HG02840 (cell line): ENCODE measurements at regions not wholly inside any gene's neighbourhood (a gene's known extent, or its start where the extent isn't known, plus 50 kb on each side); places are given as distances from the start of the nearest gene placed in this dataset.

Experiments
- ATAC-seq: cut with Tn5 transposase; IDR thresholded peaks from one replicate; pipeline ENCODE4 v1.9.1; 2021; ENCODE audit warnings: mild to moderate bottlenecking, moderate library complexity, moderate number of reproducible peaks; ENCODE audit not compliant: unreplicated experiment, low FRiP score

DNA sequence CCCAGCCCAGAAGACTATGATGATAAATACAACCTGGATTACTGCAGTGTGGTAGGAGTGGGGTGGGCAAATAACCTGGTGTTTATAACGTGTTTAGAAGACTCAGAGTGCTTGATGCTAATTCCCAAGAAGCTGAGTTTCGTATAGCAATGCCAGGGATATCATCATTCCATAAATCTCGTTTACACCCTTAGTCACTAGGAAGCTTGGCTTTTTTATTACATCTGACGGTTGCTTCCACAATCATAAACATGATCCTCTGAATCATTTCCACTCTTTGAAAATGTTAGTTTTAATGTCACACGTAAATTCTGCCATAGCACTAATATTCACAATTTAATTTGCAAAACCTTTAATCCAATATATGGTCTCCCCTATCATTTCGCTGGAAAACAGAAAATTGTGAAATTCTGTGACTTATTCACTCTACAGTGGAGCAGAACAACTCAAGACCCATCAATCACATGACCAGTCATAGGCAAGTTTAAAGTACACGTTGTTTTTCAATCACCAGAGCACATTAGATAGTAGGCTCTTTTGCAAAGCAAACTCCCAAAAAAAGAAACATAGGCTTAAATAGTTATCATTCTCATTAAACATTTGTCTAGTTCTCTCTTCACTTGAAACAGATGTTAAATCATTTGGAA, 321.0 kb downstream of the LTN1 start:
- ATAC-seq, result no peak

DNA sequence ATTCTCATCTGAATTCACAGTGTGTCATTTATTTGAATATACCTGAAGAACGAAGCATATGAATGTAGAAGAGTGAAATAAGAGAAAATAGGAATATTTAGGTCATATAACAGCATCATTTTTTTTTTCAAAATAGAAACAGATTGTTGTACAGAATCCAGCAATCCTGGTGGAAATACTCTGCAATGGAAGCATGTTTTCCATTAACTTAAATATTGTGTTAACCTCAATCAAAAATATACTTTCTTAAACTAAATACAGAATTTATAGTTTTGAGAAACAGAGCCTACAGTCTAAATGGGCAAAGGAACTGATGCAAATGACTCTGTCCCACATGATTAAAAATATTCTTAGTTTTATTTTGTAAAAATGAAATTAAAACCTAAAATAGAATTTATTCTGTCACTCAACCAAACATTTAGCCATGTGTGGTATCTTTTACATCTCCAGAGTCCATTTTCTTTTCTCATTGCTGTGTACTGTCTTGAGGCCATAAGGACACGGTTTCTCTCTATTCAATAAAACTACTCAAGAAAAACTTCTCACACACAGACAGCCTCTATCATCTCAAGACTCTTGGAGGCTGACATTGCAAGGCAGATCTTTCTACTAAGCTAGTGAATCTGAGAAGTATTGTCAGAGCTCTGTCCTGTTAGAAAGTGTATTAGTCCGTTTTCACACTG, 322.6 kb downstream of the LTN1 start:
- ATAC-seq, result no peak

DNA sequence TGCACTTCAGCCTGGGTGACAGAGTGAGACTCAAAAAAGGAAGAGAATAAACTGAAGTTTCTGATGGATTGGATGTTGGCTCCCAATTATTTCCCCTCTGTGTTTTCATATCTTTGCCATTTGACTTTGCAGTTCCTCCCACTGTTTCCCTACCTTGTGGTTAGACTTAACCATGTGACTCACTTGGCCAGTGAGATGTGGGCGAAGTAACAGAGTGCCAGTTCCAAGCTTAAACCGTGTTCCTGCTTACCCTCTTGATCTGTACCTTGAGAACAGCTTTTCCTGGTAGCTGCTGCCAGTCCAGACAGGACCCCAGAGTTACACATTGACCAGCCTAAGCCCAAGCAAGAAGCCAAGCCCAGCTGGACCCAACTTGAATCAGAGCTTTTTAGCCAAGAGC, 323.4 kb downstream of the LTN1 start:
- no peak for ATAC-seq

DNA sequence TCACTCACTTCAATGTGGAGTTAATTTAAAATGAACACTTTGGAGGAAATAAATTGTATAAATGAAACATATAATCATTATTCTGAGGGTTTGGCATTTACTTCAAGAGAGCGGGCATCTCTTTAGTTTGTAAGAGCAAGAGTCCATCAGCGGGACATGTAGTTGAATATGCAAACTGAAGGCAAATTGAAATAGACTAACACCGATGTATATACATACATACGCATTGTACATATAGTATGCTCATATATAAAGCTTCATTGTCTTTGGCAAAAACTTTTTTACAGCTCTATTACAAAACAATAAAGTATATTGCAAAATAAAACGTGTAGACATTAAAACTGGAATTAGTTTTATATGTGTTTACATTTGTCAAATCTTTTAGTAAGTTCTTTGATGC, 328.9 kb downstream of the LTN1 start:
- ATAC-seq, result no peak

DNA sequence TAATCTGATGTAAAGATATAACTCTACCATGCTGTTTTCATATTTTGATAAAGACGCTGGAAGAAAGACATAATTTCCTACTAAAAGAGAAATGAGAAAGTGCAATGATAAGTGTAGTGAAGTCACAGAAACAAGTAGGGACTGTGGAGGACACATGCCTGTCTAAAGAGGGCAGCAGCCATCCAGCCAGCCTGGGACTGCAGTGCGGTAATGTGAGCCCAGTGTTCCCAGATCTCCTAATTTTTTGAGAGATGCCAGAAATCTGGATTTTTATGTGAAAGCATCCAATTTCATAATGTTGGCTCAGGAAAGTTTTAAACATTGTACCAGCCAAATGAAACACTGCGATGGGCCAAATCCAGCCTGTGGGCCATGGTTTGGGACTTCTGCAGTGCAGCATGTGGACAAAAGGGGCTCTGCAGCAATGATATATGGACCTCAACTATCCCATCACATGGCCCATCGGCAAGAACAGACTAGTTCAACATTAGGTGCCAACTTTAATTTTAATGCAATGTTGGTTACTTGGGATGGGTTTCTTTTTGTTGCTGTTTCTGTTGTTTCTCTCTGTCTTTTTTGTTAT, 329.5 kb downstream of the LTN1 start:
- ATAC-seq, result no peak

DNA sequence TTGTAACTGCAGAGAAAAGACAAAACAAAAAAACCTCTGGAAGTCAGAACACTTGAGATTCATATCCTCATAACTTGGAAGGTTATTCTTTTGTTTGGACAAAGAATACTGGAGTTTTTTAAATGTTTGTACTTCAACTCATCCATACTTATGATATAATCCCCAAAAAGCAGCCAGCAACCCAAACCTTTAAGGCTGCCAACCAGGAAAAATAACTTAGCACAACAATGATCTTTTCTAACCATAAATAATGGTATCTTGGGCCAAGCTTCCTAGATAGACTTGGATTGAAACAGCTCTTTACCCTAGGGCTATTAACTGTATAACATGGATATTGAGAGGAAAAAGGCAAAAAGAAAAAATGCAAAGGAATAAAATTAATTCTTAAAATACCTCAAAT, 335.1 kb downstream of the LTN1 start:
- ATAC-seq, result no peak

DNA sequence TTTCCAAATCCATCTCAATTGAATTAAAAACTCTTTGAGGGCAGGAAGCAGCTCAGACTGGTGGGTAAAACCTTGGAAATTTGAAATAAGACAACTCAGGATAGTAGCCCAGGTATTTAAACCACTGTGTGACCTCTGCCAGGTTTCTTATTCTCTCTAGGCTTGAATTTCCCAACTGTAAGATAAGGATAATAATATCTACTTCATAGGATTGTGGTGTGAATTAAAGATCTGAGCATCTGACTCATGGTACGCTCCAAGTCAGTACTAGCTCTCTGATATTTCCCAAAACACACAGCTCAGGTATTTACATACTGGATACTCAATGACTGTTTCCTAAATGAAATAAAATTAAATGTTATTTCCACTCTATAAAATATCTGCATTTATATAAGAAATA, 337.2 kb downstream of the LTN1 start:
- no peak for ATAC-seq

DNA sequence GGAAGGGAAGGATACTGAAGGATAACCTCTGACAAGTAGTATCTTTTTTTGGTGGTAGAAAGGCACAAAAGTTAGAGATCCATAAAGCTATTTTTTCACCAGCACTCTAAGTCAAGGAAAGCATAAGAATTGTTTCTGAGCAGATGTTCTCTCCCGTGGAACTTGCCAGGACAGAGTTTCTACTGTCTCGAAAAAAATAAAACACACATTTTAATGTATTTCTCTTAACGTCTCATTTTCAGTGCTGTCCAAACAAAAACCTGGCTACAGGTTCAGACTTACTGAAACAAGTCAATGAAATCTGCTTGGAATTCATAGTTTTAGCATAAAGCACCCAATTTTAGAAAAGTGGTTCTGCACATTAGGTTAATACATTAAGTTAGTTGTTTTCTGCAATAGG, 338.3 kb downstream of the LTN1 start:
- no peak for ATAC-seq

DNA sequence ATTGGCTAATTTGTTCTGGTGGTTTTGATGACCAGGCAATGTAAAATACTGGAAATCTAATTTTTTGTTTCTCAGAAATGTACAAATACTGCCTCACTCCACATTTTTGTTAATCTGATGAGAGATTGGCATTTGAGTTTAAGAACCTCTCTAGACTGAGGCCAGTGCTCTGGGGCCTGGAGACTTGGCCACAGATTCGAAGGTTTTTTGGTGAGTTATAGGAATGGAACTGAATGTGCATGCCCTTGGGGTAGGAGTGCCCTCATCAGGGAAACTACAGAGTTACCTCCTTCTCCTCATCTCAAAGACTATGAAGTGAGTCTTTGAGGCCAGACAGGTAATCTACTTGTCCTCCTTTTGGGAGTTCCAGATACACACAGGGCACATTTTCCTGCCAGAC, 347.9 kb downstream of the LTN1 start:
- no peak for ATAC-seq

DNA sequence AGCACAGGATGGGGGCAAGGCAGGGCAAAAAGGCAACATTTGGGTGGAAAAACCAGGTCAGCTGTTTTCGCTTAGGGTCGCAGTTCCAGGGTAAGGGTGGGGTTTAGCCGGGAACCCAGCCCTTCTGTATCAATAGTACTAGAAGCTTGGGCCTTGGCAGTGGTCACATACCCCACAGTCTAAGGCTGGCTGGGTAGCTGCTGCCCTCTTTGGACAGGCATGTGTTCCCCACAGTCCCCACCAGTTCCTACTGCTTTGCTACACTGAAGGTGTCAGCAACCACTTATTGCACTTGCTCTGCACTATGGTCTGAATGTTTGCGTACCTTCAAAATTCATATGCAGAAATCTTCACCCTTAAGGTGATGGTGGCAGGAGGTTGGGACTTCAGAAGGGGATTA, 349.8 kb downstream of the LTN1 start:
- ATAC-seq, result no peak

DNA sequence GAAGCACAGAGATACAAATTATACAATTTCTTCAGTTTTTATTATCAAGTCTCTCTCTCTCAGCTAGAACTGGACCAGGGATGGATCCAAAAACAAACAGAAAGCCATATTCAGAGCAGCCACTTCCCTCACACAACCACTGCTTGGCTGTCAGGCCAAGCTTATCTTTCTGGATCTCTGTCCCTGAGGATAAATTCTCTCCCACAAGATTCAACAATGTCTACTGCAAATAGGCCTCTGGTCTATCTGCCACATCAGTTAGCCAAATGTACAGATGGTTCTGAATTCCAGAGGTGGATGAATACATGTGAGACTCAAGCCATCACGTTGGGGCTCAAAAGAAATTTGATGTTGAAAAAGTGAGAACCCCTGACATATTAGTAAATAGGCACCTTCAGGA, 350.9 kb downstream of the LTN1 start:
- ATAC-seq, result no peak

DNA sequence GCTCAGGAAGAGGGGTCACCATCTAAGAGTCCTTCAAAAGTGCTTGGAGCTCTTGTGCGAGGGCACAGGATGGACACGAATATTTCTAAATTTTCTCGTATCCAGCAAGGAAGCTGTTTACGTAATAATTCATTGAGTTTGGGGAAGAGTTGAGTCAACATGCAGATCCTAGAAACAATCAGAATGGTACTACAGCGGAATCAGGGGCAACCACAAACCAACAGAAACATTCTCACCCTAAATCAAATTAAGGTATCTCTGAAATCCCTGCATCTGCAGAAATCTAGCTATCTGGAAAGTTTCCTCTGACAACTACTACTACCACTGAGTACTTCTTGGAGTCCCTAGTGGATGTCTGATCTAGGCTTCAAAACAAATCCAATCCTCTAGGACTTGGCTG, 352.4 kb downstream of the LTN1 start:
- no peak for ATAC-seq

DNA sequence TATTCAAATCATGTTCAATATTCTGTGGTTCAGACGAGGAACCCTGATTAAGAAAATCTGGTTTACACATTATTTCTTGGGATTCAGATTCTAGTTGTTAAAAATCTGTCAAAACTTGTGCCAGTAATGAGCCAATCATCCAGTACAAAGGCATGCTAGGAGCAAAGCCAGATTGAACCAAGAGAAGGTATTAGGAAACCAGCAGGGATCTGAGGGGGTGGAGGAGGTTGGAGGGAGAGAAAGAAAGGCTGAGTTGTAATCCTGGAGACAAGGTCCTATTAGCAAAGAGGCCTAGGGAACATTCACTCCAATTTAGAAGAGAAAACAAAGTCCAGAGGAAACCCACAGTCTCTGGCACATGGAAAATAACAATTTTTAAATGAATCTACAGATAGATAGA, 352.9 kb downstream of the LTN1 start:
- ATAC-seq, result no peak

DNA sequence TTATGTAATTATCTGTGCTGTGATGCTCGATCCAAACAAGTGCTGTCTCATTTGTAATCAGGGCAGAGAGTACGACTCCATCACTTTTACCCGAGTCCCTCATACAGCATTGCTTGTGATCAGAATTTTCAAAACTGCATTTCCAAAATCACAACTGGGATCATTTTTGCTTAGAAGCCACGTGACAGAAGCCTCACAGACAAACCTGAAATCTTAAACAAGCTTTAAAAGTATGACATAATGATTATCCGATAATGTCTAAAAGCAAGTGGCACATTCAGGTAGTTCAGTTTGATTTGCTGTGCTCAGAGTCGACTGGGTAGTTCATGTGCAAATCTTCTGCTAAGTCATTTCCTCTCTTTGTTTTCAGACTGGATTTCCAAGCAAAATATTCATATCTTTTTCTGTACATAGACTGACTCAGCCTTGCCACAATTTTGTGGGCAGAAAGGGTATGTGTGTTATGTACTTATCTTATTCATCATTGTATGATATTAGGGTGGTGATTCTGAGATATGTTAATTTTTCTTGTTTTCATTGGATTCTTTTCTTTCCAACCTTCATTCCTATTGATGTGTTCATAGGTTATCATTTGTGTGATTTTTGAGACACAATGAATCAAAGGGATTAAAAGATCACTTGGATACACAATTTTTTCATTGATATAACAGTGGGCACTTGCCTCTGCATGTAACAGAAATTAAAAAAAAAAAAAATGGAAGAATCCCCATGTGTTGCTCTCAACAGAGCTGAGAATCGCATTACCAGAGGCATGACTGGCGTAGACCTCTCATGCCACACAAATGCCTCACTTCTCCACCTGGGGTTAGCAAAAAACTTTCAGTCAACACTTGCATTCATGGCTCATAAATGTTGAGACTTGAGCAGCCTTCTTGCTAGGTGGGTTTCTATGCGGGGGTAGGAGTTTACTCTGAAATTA, 355.7 kb downstream of the LTN1 start:
- ATAC-seq, result no peak

DNA sequence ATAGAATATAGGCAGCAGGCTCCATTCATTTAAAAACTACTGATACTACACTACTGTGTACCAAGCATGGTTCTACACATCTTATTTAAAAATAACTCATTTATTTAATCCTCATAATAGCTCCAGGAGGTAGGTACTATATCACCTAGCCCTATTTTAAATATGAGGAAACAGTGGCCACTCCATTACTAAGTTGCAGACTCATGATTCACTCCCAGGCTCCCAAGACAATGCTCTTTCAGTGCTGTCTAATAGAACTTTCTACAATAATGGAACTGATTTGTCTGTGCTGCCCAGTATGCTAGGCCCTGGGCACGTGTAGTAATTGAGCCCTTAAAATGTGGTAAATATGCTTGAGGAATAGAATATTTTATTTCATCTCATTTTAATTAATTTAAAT, 357.1 kb downstream of the LTN1 start:
- no peak for ATAC-seq

DNA sequence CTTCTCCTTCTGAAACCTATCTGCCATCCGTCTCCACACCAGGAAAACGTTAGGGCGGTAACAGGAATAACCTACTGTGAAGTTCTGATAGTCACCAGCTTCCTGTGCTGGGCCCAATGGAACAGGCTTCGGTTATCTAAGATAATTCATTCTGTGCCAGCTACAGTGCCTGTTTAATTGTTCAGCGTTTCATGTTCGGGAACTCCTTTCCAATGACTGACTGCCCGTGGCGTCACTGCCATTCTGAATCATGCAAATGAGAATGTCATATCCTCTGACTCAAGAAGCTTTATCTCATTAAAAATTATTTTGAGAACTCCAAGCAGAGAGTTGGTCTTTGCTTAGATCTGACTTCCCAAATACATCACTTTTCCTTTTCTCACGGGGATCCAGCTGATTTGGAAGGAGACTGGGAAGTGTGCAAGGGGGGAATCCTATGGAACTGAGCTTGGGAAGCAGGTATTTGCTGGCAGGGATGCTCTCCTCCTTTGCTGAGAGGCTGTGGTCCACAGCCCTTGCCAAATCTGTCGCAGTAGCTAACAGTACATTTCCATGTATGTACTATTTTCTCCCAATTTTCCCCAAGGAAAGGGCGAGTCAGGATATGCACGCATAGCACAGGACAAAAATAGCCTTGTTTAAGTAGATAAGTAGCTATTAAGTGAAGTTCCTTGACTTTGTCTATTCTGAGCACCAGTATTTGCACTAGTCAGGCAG, 358.7 kb downstream of the LTN1 start:
- no peak for ATAC-seq

DNA sequence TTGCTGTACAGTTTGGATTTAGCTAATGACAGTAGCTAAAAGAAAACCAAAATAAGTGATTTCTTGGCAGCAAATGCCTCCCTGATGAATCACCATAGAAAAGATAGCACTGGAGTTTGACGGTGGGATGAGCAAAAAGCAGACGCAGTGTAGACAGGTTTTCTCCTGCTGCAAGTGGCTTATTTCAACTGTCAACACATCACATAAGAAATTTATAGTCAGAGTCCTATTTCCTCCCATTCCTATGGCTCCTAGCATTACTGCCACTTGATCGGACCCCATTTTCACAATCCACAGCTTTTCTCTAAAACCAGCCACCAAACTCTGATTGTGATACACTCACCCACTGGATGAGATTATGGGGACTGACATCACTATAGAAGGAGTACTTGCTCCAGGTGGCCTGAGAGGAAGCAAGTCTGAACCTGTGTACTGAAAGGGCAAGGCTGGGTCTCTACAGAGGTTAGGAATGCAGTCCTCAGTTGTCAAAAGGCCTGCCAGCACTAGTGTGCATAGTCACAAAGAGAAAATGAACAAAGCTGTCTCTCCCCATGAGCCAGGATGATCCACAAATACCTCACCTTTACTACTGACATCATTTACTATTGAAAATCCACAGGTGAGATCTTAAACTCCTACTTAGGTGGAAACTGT, 359.8 kb downstream of the LTN1 start:
- ATAC-seq, result no peak

DNA sequence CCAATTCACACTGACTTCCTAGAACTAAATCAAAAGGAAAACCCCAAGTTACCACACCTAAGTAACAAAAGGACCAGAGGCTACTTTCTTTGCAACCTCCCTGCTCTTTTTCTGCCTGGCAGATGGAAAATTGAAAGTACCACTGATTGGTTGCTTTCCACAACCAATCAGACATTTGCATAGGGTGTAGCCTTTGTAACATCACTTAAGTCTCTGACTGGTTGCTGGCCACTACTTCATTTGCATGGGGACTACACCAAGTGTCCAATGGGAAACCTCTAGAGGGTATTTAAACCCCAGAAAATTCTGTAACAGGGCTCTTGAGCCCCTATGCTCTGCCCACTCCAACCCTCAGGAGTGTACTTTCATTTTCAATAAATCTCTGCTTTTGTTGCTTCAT, 365.0 kb downstream of the LTN1 start:
- no peak for ATAC-seq

DNA sequence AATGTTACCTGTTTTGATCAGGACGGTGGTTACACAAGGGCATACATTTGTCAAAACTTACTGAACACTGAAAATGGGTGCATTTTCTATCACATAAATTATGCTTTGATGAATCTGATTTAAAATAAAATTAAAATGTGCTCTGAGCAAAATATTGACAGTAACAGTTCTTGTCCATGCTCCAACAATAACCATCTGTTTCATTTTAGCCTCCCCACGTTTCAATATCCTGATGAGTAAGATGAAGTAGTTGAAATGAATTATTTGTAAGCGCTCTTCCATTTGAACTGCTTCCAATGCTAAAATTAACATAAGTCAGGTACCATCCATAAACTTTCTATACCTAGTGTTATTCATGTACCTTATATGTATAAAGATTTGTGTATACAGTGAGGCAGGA, 365.4 kb downstream of the LTN1 start:
- no peak for ATAC-seq

DNA sequence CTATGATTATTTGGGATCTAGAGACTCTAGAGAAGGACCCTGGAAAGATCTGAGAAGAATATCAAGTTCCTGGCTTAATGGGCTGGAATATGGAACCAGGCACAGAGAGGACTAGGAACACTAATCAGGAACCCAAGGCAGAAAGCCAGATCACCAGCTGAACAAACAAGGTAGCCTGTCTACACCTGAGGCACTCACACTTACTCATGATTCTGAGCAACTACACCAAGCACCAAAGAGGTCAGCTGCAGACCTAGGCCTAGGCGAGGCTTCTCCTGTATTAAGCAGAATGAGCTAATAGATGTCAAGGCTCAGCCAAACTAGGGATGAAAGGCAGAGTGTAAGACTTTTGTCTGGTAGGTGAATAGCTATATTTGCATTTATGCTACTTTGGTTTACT, 368.1 kb downstream of the LTN1 start:
- ATAC-seq, result no peak
